ENCODE measurements at regions not wholly inside any gene's neighbourhood (a gene's known extent, or its start where the extent isn't known, plus 50 kb on each side); places are given as distances from the start of the nearest gene placed in this dataset.

- peaks cover 12% of the 10 kb centered on the region for H3K4me1 Mint-ChIP-seq (ENCODE audit: low read depth)
- no peak overlapping the region for H3K27ac Mint-ChIP-seq
- no peaks in the 10 kb centered on the region for H3K9me3 Mint-ChIP-seq
- no peak overlapping the region for H3K4me3 Mint-ChIP-seq
- no peaks in the 10 kb centered on the region for H3K27me3 Mint-ChIP-seq (ENCODE audit: insufficient read depth)
- no peaks in the 10 kb centered on the region for H3K36me3 Mint-ChIP-seq (ENCODE audit: low read depth)
- DNase-seq (ENCODE audit: low spot score) = no peak
- intact Hi-C loops (cut with micrococcal nuclease) = no loop called here
Measured at GRCh38 chr1:234697741-234698140, 87.8 kb upstream of the IRF2BP2 start.

- no peak overlapping the region for H3K4me3 Mint-ChIP-seq
- peaks cover 16% of the 10 kb centered on the region for H3K4me1 Mint-ChIP-seq (ENCODE audit: low read depth)
- no peaks in the 10 kb centered on the region for H3K9me3 Mint-ChIP-seq
- no peaks in the 10 kb centered on the region for H3K36me3 Mint-ChIP-seq (ENCODE audit: low read depth)
- intact Hi-C loops (cut with micrococcal nuclease) = no loop called here
- no peaks in the 10 kb centered on the region for H3K27me3 Mint-ChIP-seq (ENCODE audit: insufficient read depth)
- DNase-seq (ENCODE audit: low spot score) = no peak
- no peak overlapping the region for H3K27ac Mint-ChIP-seq
Measured at GRCh38 chr1:234697015-234697414, 87.0 kb upstream of the IRF2BP2 start.

GRCh38 chr1:234696148-234696576 is 86.2 kb upstream of the IRF2BP2 start:
- H3K4me3 Mint-ChIP-seq = no peak overlapping the region
- no peak overlapping the region for H3K27ac Mint-ChIP-seq
- no peaks in the 10 kb centered on the region for H3K36me3 Mint-ChIP-seq (ENCODE audit: low read depth)
- peaks cover 16% of the 10 kb centered on the region for H3K4me1 Mint-ChIP-seq (ENCODE audit: low read depth)
- no peaks in the 10 kb centered on the region for H3K9me3 Mint-ChIP-seq
- no peak for DNase-seq (ENCODE audit: low spot score)
- intact Hi-C loops (cut with micrococcal nuclease) = no loop called here
- no peaks in the 10 kb centered on the region for H3K27me3 Mint-ChIP-seq (ENCODE audit: insufficient read depth)

GRCh38 chr1:234694661-234695060 is 84.7 kb upstream of the IRF2BP2 start:
- peaks cover 6% of the 10 kb centered on the region for H3K4me1 Mint-ChIP-seq (ENCODE audit: low read depth)
- no peak overlapping the region for H3K27ac Mint-ChIP-seq
- no peak overlapping the region for H3K4me3 Mint-ChIP-seq
- intact Hi-C loops (cut with micrococcal nuclease) = no loop called here
- DNase-seq (ENCODE audit: low spot score) = no peak
- no peaks in the 10 kb centered on the region for H3K27me3 Mint-ChIP-seq (ENCODE audit: insufficient read depth)
- H3K36me3 Mint-ChIP-seq (ENCODE audit: low read depth) = no peaks in the 10 kb centered on the region
- H3K9me3 Mint-ChIP-seq = no peaks in the 10 kb centered on the region

- no peaks in the 10 kb centered on the region for H3K9me3 Mint-ChIP-seq
- H3K27ac Mint-ChIP-seq = no peak overlapping the region
- H3K4me1 Mint-ChIP-seq (ENCODE audit: low read depth) = peaks cover 4% of the 10 kb centered on the region
- DNase-seq (ENCODE audit: low spot score) = no peak
- no peak overlapping the region for H3K4me3 Mint-ChIP-seq
- no peaks in the 10 kb centered on the region for H3K27me3 Mint-ChIP-seq (ENCODE audit: insufficient read depth)
- intact Hi-C loops (cut with micrococcal nuclease) = no loop called here
- H3K36me3 Mint-ChIP-seq (ENCODE audit: low read depth) = no peaks in the 10 kb centered on the region
Measured at GRCh38 chr1:234692966-234693580, 83.1 kb upstream of the IRF2BP2 start.

GRCh38 chr1:234691567-234691966 is 81.6 kb upstream of the IRF2BP2 start:
- H3K27me3 Mint-ChIP-seq (ENCODE audit: insufficient read depth) = no peaks in the 10 kb centered on the region
- H3K4me1 Mint-ChIP-seq (ENCODE audit: low read depth) = peaks cover 4% of the 10 kb centered on the region
- H3K36me3 Mint-ChIP-seq (ENCODE audit: low read depth) = no peaks in the 10 kb centered on the region
- intact Hi-C loops (cut with micrococcal nuclease) = no loop called here
- no peak for DNase-seq (ENCODE audit: low spot score)
- no peaks in the 10 kb centered on the region for H3K9me3 Mint-ChIP-seq
- H3K27ac Mint-ChIP-seq = no peak overlapping the region
- no peak overlapping the region for H3K4me3 Mint-ChIP-seq

GRCh38 chr1:234690872-234691271 is 80.9 kb upstream of the IRF2BP2 start:
- Mint-ChIP-seq H3K27ac (no peak overlapping the region), H3K9me3 (peaks cover 4% of the 10 kb centered on the region), H3K27me3 (ENCODE audit: insufficient read depth) (no peaks in the 10 kb centered on the region), H3K4me3 (no peak overlapping the region), H3K4me1 (ENCODE audit: low read depth) (peaks cover 4% of the 10 kb centered on the region), H3K36me3 (ENCODE audit: low read depth) (no peaks in the 10 kb centered on the region)
- no peak for DNase-seq (ENCODE audit: low spot score)
- intact Hi-C loops (cut with micrococcal nuclease) = no loop called here

- DNase-seq (ENCODE audit: low spot score) = no peak
- H3K4me3 Mint-ChIP-seq = no peak overlapping the region
- H3K36me3 Mint-ChIP-seq (ENCODE audit: low read depth) = peaks cover 2% of the 10 kb centered on the region
- H3K4me1 Mint-ChIP-seq (ENCODE audit: low read depth) = peaks cover 4% of the 10 kb centered on the region
- H3K27ac Mint-ChIP-seq = no peak overlapping the region
- H3K27me3 Mint-ChIP-seq (ENCODE audit: insufficient read depth) = no peaks in the 10 kb centered on the region
- intact Hi-C loops (cut with micrococcal nuclease) = no loop called here
- peaks cover 10% of the 10 kb centered on the region for H3K9me3 Mint-ChIP-seq
Measured at GRCh38 chr1:234689236-234689635, 79.3 kb upstream of the IRF2BP2 start.

GRCh38 chr1:234687011-234687410 is 77.0 kb upstream of the IRF2BP2 start:
- Mint-ChIP-seq H3K27me3 (ENCODE audit: insufficient read depth) (no peaks in the 10 kb centered on the region), H3K4me1 (ENCODE audit: low read depth) (no peaks in the 10 kb centered on the region), H3K4me3 (no peak overlapping the region), H3K9me3 (peaks cover 10% of the 10 kb centered on the region), H3K36me3 (ENCODE audit: low read depth) (peaks cover 2% of the 10 kb centered on the region), H3K27ac (no peak overlapping the region)
- intact Hi-C loops (cut with micrococcal nuclease) = no loop called here
- DNase-seq (ENCODE audit: low spot score) = no peak

- peaks cover 10% of the 10 kb centered on the region for H3K9me3 Mint-ChIP-seq
- H3K4me1 Mint-ChIP-seq (ENCODE audit: low read depth) = no peaks in the 10 kb centered on the region
- H3K27me3 Mint-ChIP-seq (ENCODE audit: insufficient read depth) = no peaks in the 10 kb centered on the region
- peaks cover 2% of the 10 kb centered on the region for H3K36me3 Mint-ChIP-seq (ENCODE audit: low read depth)
- no peak for DNase-seq (ENCODE audit: low spot score)
- intact Hi-C loops (cut with micrococcal nuclease) = no loop called here
- H3K27ac Mint-ChIP-seq = no peak overlapping the region
- H3K4me3 Mint-ChIP-seq = no peak overlapping the region
Measured at GRCh38 chr1:234686035-234686434, 76.1 kb upstream of the IRF2BP2 start.

GRCh38 chr1:234684856-234685255 is 74.9 kb upstream of the IRF2BP2 start:
- Mint-ChIP-seq H3K27me3 (ENCODE audit: insufficient read depth) (no peaks in the 10 kb centered on the region), H3K27ac (no peak overlapping the region), H3K4me3 (no peak overlapping the region), H3K4me1 (ENCODE audit: low read depth) (no peaks in the 10 kb centered on the region), H3K36me3 (ENCODE audit: low read depth) (peaks cover 2% of the 10 kb centered on the region), H3K9me3 (peaks cover 10% of the 10 kb centered on the region)
- intact Hi-C loops (cut with micrococcal nuclease) = no loop called here
- DNase-seq (ENCODE audit: low spot score) = no peak

GRCh38 chr1:234683861-234684632 is 74.1 kb upstream of the IRF2BP2 start:
- no peak for DNase-seq (ENCODE audit: low spot score)
- H3K9me3 Mint-ChIP-seq = peaks cover 10% of the 10 kb centered on the region
- H3K4me1 Mint-ChIP-seq (ENCODE audit: low read depth) = no peaks in the 10 kb centered on the region
- H3K27me3 Mint-ChIP-seq (ENCODE audit: insufficient read depth) = no peaks in the 10 kb centered on the region
- intact Hi-C loops (cut with micrococcal nuclease) = no loop called here
- peaks cover 2% of the 10 kb centered on the region for H3K36me3 Mint-ChIP-seq (ENCODE audit: low read depth)
- no peak overlapping the region for H3K4me3 Mint-ChIP-seq
- no peak overlapping the region for H3K27ac Mint-ChIP-seq

GRCh38 chr1:234683127-234683860 is 73.3 kb upstream of the IRF2BP2 start:
- H3K4me1 Mint-ChIP-seq (ENCODE audit: low read depth) = no peaks in the 10 kb centered on the region
- no peak for DNase-seq (ENCODE audit: low spot score)
- H3K36me3 Mint-ChIP-seq (ENCODE audit: low read depth) = peaks cover 2% of the 10 kb centered on the region
- no peak overlapping the region for H3K4me3 Mint-ChIP-seq
- H3K27ac Mint-ChIP-seq = no peak overlapping the region
- peaks cover 10% of the 10 kb centered on the region for H3K9me3 Mint-ChIP-seq
- intact Hi-C loops (cut with micrococcal nuclease) = no loop called here
- peaks cover 3% of the 10 kb centered on the region for H3K27me3 Mint-ChIP-seq (ENCODE audit: insufficient read depth)
